Erythroblast (primary cell): ENCODE measurements at regions not wholly inside any gene's neighbourhood (a gene's known extent, or its start where the extent isn't known, plus 50 kb on each side); places are given as distances from the start of the nearest gene placed in this dataset.

Source experiments
- GATA1 ChIP-seq: IDR thresholded peaks from 2 replicates; pipeline ENCODE4 v1.6.1; 2011; ENCODE audit warnings: low read depth, mild to moderate bottlenecking, control low read depth, low read length, moderate library complexity
- POLR2A ChIP-seq: IDR thresholded peaks from 2 replicates; pipeline ENCODE4 v1.6.1; 2011; ENCODE audit warnings: mild to moderate bottlenecking, low read length

- no peak for TF ChIP-seq POLR2A
- TF ChIP-seq GATA1: no peak
Measured at GRCh38 chr4:103457566-103457965, 259.4 kb upstream of the CENPE start.
